ENCODE measurements at regions not wholly inside any gene's neighbourhood (a gene's known extent, or its start where the extent isn't known, plus 50 kb on each side); places are given as distances from the start of the nearest gene placed in this dataset.

DNA sequence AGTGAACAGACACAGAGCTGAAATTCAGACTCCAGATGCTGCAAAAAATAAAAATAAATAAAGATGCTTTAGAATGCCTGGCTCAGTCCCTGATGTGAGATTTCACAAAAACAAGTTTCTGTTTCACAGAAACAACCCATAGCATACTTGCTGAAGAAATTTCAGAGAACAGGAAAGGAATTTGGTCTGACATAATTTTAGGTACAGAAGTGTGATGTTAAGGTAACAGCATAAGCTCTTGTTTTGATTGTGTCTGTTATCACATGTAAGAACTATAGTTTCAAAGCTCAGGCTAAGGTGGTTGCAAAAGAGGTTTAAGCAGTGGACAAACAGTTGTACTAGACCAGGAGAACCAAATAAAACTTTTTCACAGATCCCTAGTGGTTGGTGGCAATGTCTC is 152.1 kb downstream of the PTGER3 start:
- DNase-seq, result no peak

DNA sequence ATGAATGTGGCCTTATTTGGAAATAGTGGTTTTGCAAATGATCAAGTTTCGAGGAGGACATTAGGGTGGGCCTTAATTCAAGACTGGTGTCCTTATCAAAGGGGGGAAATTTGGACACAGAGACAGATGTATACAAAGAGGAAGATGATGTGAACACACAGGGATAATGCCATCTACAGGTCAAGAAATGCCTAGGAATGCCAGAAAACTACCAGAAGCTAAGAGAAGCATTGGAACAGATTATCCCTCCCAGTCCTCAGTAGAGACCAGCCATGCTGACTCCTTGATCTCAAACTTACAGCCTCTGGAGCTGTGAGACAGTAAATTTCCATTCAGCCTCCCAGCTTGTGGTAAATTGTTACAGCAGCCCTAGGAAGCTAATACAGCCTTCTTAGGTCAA is 151.4 kb downstream of the PTGER3 start:
- DNase-seq, result no peak

DNA sequence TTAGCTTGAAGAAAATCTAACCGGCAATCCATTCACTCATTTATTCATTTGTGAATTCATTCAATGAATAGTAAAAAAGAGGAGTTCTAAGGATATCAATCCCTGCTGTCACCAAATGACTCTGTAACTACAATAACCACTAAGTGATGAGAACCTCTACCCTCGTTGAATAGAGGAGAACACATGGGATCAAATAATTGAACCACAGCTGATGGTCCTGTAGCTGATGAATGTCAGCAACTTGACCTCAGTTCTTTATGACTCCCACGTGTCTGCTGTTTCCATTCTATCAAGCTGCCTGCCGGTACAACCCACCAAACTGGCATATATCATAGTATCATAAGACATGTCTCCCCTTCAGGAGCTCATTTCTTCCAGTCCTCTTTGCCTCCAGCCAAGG is 150.3 kb downstream of the PTGER3 start:
- DNase-seq, result no peak

DNA sequence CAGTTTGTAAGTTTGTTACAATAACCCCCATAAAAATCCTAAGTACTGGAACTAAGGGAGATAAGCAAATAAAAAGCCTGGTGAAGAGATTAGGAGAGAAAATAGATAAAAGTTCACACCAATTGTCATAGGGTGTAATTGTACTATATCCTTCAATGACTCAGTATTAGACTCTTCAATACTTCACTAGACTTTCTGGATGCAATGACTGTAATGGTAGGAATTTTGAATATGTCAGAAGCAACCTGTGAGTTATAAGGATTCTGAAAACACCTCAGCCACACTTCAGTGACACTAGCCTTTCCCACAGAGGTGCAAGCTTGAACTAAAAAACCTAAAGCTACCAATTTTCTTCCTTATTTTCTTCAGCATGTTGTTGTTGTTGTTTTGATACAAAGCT is 147.9 kb downstream of the PTGER3 start:
- no peak for DNase-seq

DNA sequence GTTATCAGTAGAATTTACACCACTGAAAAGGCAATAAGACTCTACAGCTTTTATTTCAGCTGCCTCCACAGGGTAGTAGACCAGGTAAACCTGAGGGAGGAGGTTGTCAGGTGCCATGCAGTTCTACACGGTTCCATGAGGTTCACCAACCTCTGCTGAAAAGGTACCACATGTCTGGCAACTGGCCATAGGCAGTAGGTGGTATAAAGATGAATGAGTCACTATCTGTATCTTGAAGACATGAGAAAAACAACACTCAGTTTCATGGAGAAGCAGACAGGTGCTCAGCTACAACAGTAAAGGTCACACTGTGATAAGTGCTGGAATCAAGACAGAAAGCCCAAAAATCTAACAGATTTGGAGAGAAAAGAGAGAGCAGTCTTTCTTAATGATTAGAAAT is 145.4 kb downstream of the PTGER3 start:
- no peak for DNase-seq

DNA sequence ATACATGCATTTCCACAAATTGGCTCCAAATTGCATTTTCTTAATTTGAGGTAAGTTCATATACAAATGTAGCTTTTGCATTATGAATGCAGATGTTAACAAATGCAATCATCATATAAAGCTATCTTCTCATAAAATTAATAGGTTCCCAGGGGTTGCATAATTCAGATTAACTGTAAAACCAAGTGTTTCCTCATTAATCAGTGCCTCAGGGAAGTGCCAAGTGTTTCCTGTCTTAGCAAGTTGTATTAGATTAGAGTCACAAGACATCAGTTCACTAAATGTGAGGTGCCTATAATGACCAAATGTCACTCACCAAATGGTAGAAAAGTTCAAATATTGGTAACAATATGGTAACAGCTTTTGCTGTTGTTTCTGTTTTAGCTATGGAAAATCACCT is 140.8 kb downstream of the PTGER3 start:
- no peak for DNase-seq

DNA sequence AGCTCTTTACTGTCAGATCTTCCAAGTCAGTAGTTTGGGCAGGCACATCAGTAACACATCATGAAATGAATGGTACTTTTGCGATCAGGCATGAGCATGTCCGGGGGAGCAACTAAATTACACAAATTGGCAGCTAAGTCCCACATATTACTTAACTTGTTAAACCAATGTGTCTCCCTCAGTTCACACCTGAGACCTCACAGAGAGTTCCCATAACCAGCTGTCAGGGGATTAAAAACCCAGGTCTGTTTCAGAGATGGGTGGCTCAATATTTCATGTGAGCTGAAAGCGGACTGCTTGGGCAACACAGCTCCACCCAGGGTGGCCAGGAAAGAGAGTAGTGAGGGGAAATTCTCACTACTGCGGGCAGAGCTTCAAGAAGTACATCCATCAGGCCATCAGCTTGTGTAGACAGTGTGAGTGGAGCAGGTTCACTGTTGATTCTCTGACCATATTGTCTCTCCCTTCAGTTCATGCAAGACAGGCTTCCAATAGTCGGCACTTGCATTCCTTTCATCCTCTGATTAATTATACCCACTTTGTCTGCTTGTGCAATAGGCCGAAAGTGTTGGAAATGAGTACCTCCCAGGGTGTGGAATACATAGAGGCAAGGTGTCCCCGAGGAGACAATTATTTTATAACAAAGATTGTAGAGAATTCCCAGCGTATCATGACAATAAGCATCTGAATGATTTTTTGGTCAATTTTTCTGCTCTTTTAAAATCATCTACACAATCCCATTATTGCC is 139.9 kb downstream of the PTGER3 start:
- no peak for DNase-seq

DNA sequence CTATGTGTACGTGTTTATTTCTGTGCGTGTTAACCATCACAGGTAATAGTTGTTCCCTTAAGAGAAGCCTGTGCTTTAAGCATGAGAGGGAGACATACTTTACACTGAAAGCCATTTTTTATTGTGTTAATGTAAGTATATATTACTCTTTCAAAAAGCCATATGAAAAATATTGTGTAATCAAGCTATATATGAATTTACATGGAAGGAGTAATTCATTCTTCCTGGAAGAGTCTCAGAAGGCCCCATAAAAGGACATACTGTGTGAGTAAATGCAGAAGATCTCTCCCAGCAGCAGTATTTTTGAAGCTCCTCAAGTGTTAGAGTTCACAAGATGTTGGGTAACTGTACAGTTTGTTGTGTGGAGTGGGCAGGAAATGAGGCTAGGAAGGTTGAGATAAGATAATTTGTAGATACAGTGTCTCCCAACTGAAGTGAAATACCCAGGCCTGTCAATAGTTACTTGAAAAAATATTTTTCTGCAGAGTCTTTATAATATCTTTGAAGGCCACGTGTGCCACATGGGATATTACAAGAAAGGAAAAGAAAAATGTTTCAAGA is 138.3 kb downstream of the PTGER3 start:
- no peak for DNase-seq

DNA sequence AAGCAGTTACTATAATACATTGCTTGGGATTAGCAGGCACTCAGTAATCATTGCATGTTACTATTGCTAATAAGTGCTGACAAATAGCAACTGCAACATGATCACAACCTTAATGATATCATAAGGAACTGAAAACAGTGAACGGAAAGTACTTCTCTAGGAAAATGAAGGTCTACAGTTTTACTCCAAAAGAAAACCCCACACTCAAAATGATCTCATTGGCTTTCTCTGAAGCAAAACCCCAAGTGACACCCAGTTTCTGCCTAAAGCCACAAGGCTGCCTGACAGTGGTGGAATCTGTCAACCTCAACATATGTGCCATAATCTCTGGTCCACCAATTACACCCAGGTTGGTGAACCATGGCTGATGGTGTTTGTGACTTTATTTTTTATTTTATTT is 137.6 kb downstream of the PTGER3 start:
- no peak for DNase-seq

DNA sequence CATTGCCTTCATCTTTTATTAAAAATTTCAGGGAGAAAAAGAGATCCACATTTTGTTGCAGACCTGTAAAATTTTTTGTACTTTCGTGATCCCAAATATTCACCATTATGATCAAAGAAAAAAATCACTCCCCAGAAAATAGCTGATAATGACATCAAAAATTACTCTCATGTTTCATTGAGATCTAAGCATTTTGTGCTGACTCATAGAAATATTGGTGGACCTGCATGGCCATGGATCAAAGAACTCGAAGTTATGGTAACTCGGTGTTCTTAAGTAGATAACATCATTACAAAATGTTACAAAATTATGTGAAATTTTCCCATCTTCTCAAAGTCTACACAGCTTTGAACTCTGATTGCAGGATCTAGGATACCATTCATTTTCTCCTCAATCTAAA is 135.8 kb downstream of the PTGER3 start:
- no peak for DNase-seq

DNA sequence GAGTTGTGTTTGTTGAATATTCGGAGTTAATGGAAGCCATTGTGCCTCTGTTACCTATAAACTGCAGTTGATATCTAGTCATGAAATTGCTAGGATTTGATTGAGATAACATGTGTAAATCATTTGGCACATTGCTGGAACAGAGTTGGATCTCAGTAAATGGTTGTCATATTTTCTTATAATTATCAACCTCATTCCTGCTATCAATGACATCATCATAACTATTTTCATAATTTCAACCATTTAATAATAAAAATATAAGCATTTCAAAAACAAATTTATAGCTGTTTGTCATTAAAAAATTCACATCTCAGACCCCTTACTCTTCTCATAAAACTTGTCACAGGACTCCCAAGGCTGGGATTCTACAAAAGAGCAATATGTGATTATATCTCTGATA is 133.4 kb downstream of the PTGER3 start:
- DNase-seq, result no peak

DNA sequence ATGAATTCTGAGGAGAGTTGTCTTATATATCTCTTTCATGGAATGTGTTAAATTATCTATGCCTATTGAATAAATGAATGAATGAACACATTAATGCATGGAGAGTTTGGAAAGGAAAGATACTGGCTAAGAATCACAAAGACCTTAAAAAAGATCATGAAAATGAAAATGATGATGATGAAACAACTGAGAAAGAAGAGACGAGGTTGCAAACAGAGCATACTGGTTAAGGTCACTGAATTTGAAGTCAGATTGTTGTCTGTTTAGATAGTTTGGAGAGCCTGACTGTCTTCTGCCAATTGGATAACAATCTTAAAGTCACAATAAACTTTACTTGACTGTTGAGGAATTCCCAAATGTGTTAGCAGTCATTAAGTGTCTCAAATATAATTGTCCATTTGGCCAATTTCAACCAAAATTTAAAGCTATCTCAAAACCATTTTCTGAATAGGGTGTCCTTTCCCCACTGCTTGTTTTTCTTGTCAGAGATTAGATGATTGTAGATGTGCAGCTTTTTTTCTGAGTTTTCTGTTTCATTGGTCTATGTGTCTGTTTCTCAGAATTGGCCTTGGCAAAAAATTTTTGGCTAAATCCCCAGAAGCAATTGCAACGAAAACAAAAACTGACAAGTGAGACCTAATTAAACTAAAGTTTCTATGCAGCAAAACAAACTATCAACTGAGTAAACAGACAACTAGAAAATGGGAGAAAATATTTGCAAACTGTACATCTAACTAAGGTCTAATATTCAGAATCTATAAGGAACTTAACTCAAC is 132.2 kb downstream of the PTGER3 start:
- DNase-seq, result no peak

DNA sequence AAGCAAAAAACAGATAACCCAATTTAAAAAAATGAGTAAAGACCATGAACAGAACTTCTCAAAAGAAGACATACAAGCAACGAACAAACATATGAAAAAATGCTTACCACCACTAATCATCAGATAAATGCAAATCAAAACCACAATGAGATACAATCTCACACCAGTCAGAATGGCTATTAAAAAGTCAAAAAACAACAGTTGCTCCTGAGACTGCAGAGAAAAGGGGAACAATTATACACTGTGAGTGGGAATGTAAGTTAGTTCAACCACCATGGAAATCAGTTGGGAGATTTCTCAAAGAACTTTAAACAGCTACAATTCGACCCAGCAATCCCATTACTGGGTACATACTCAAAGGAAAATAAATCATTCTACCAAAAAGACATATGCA is 131.6 kb downstream of the PTGER3 start:
- DNase-seq, result no peak

DNA sequence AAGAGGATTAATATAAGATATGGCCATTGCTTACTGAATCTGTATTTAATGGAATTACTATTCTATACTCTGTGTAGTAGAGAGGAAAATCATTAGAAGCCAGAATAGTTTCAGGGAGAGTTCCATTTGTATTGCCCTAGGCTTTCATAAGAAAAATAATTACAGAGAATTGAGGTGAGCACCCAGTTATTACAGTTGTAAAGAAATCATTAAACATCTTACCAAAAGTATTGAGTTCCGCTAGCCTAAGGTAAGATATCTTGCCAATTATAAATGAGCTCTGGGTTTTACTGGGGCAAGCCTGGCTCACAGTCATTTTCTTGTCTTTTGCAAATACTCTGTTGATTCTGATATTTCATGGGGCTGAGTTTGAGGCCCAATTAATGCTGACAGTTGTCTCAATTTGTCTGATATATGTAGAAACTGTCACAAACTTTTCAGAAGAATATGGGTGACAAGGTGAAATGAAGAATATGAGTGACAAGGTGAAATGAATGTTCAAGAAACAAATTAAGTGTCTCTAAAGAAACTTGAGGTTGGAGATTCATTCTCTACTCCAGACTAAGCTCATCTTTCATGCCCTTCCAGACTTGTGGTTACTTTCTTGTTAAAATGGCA is 127.8 kb downstream of the PTGER3 start:
- DNase-seq, result no peak

Data from GOT3 (cell line).